ENCODE measurements at regions not wholly inside any gene's neighbourhood (a gene's known extent, or its start where the extent isn't known, plus 50 kb on each side); places are given as distances from the start of the nearest gene placed in this dataset.

DNA sequence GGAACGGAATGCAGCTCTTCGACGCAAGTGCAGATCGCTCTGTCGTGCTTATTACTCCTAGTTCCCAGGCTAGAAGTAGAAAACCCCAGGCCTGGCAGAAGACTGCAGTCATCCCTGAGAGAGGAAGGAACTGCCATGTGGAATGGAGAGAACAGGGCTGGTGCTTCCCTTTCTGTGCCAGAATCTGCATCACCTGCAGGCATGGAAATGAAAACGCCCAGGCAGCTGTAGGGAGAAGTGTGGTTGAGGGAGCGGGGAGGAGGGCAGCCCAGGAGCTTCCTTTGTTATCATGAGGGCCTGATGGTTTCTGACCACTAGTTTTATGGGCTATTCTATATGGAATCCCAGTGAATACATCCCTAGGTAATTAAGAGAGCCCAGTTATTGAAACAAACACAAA is 79.4 kb upstream of the SMIM21 start:
- no peak for DNase-seq (ENCODE audit: low read depth in 1 of 2, low spot score in 1 of 2)
- TF ChIP-seq, protein P1, sequence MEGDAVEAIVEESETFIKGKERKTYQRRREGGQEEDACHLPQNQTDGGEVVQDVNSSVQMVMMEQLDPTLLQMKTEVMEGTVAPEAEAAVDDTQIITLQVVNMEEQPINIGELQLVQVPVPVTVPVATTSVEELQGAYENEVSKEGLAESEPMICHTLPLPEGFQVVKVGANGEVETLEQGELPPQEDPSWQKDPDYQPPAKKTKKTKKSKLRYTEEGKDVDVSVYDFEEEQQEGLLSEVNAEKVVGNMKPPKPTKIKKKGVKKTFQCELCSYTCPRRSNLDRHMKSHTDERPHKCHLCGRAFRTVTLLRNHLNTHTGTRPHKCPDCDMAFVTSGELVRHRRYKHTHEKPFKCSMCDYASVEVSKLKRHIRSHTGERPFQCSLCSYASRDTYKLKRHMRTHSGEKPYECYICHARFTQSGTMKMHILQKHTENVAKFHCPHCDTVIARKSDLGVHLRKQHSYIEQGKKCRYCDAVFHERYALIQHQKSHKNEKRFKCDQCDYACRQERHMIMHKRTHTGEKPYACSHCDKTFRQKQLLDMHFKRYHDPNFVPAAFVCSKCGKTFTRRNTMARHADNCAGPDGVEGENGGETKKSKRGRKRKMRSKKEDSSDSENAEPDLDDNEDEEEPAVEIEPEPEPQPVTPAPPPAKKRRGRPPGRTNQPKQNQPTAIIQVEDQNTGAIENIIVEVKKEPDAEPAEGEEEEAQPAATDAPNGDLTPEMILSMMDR (IDR thresholded peaks at IDR 0.05; ENCODE audit: low read depth, low read length), result no peak
- H3K4me3 ChIP-seq, result no peak overlapping the region

DNA sequence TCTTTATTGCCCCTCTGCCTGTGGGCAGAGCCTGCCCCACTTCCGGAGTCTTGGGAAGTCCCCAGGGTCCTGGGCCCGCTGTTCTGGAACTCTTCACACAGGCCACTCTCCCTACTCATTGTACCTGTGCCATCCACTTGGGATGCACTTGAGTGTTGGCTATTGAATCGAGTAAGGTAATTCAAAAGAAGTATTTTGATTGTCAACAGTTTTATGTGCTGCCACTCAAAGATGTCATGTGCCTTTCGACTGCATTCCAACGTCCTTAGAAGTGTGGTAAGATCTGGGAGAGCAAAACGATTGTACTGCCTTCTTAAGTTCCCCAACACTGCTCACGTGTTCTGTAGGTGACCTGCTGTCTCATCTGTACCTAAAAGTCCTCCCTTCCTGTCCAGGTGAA is 77.0 kb upstream of the SMIM21 start:
- H3K27ac ChIP-seq, result no peak overlapping the region
- TF ChIP-seq, protein P1 (IDR thresholded peaks at IDR 0.05; ENCODE audit: low read depth, low read length), result no peak
- H3K9me3 ChIP-seq (ENCODE audit: low read depth), result no peaks in the 10 kb centered on the region
- H3K4me1 ChIP-seq (ENCODE audit: low read depth), result no peaks in the 10 kb centered on the region
- no peak overlapping the region for H3K4me3 ChIP-seq
- H3K36me3 ChIP-seq, result no peaks in the 10 kb centered on the region
- no peaks in the 10 kb centered on the region for H3K27me3 ChIP-seq
- no peak for DNase-seq (ENCODE audit: low read depth in 1 of 2, low spot score in 1 of 2)

More for the DNA sequence above, 79.4 kb upstream of the SMIM21 start:
- Histone ChIP-seq H3K4me1 (ENCODE audit: low read depth) (no peaks in the 10 kb centered on the region), H3K27me3 (no peaks in the 10 kb centered on the region), H3K36me3 (no peaks in the 10 kb centered on the region), H3K9me3 (ENCODE audit: low read depth) (no peaks in the 10 kb centered on the region), H3K27ac (no peak overlapping the region)

DNA sequence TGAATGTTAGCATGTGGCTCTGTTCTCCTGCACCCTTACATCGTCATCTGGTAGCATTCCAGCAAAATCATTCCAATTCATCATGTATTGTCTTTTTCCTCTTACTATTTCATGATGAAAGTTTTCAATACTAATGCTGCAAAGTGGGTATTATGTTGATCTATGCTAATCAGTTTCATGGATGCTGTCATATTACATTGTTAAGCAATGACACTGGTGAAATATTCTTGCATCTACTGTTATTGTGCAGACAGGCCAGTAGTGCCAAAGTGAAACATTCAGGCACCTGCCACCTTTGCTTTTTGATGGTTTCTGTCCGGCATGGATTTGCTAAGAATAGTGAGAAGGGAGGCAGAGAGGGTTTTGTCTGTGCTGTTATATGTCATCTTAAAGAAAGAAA is 76.1 kb upstream of the SMIM21 start:
- no peaks in the 10 kb centered on the region for H3K9me3 ChIP-seq (ENCODE audit: low read depth)
- H3K4me1 ChIP-seq (ENCODE audit: low read depth), result no peaks in the 10 kb centered on the region
- H3K4me3 ChIP-seq, result no peak overlapping the region
- no peak overlapping the region for H3K27ac ChIP-seq
- DNase-seq (ENCODE audit: low read depth in 1 of 2, low spot score in 1 of 2), result no peak
- no peaks in the 10 kb centered on the region for H3K36me3 ChIP-seq
- TF ChIP-seq, protein P1 (IDR thresholded peaks at IDR 0.05; ENCODE audit: low read depth, low read length), result no peak
- H3K27me3 ChIP-seq, result peaks cover 2% of the 10 kb centered on the region

DNA sequence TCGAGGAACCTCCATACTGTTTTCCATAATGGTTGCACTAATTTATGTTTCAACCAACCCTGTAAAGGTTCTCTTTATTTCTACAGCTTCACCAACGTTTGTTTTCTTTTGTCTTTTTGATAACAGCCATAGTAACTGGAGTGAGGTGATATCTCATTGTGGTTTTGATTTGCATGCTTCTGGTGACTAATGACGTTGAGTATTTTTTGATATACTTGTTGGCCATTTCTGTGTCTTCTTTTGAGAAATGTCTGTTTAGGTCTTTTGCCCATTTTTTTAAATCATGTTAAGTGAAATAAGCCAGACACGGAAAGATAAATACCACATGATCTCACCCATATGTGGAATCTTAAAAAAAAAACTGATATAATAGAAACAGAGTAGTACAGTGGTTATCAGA is 74.8 kb upstream of the SMIM21 start:
- TF ChIP-seq, protein P1 (IDR thresholded peaks at IDR 0.05; ENCODE audit: low read depth, low read length), result no peak
- peak in 1 of 2 donors; percentile 76 for DNase-seq (ENCODE audit: low read depth in 1 of 2, low spot score in 1 of 2)
- no peaks in the 10 kb centered on the region for H3K4me1 ChIP-seq (ENCODE audit: low read depth)
- no peaks in the 10 kb centered on the region for H3K9me3 ChIP-seq (ENCODE audit: low read depth)
- peaks cover 2% of the 10 kb centered on the region for H3K27me3 ChIP-seq
- H3K36me3 ChIP-seq, result no peaks in the 10 kb centered on the region
- no peak overlapping the region for H3K27ac ChIP-seq
- no peak overlapping the region for H3K4me3 ChIP-seq

DNA sequence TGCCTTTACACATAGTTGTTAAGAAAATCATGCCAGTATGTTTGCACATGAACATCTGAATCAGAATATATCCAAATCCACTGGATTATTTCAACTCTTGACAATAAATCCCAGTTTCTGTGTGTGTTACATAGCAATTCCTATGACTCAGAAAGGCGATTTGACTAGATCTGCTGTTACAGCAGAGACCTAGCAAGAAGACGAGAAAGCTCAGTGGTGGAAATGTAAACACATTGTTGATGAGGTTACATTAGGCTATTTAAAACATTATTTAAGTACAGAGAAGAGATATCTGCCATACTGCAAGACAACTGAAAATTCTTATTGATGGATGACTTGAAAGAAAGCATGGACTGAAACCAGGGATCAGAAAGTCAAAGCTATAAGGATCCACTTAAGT is 73.0 kb upstream of the SMIM21 start:
- TF ChIP-seq, protein P1 (IDR thresholded peaks at IDR 0.05; ENCODE audit: low read depth, low read length), result no peak
- H3K4me1 ChIP-seq (ENCODE audit: low read depth), result no peaks in the 10 kb centered on the region
- DNase-seq (ENCODE audit: low read depth in 1 of 2, low spot score in 1 of 2), result peak in 1 of 2 donors; percentile 11
- no peak overlapping the region for H3K4me3 ChIP-seq
- no peaks in the 10 kb centered on the region for H3K36me3 ChIP-seq
- no peak overlapping the region for H3K27ac ChIP-seq
- H3K27me3 ChIP-seq, result peaks cover 2% of the 10 kb centered on the region
- no peaks in the 10 kb centered on the region for H3K9me3 ChIP-seq (ENCODE audit: low read depth)
